ENCODE measurements at regions not wholly inside any gene's neighbourhood (a gene's known extent, or its start where the extent isn't known, plus 50 kb on each side); places are given as distances from the start of the nearest gene placed in this dataset.
A peak's percentile ranks its signal among the peaks of the same experiment; 100 is the strongest.

- peak overlapping the region; percentile 87 for H3K4me2 ChIP-seq (ENCODE audit: control insufficient read depth, insufficient read depth)
- FAIRE-seq (peak; percentile 78), DNase-seq (ENCODE audit: low read depth, low spot score) (peak; percentile 13), ATAC-seq (peak; percentile 99)
- BruUV-seq (replicated peaks): no TSS peak
- no peaks in the 10 kb centered on the region for H3K4me1 ChIP-seq (ENCODE audit: control insufficient read depth, insufficient read depth, low read length)
- SMC1A ChIA-PET (ENCODE audit: uncharacterized antibody, unreplicated experiment): interaction anchor here (0.6 to 1.8 kb wide), 11 partner anchors 8 to 1353 kb away, joined by 3 to 6 read pairs (median 3); no protein-coding TSS in a partner anchor
- no peaks in the 10 kb centered on the region; a peak in 1 of 4 replicates for H3K27me3 ChIP-seq (replicated peaks in 1 of 2; ENCODE audit: control insufficient read depth in 2 of 2, insufficient read depth in 2 of 2, low read length in 1 of 2)
- peak overlapping the region; percentile 69 for H3K4me3 ChIP-seq
- CTCF ChIA-PET: interaction anchor here (0.6 to 3.5 kb wide), 56 partner anchors 8 to 899 kb away, joined by 3 to 21 read pairs (median 4); partner anchors contain the start of genes NOA1 and POLR2B
- peak overlapping the region; percentile 30; the same call in 1 of the 2 replicates for H3K9ac ChIP-seq (ENCODE audit: control insufficient read depth, insufficient read depth, low read length)
- H3K79me2 ChIP-seq (ENCODE audit: control insufficient read depth, insufficient read depth, low read length): no peaks in the 10 kb centered on the region
- H3K27ac ChIP-seq (ENCODE audit: control insufficient read depth, insufficient read depth): no peak overlapping the region
- intact Hi-C loops (cut with micrococcal nuclease; ENCODE audit: unreplicated experiment): loop anchor here (5.0 kb wide), 2 partner anchors 49 to 264 kb away; no protein-coding TSS in a partner anchor
- POLR2A ChIA-PET: no interaction called here
- RAD21 ChIA-PET (ENCODE audit: unreplicated experiment): interaction anchor here (0.6 to 1.3 kb wide), 8 partner anchors 47 to 332 kb away, joined by 3 to 7 read pairs (median 3); no protein-coding TSS in a partner anchor
- no peaks in the 10 kb centered on the region for H4K20me1 ChIP-seq (ENCODE audit: control insufficient read depth, insufficient read depth)
- H3K9me3 ChIP-seq (replicated peaks; ENCODE audit: control insufficient read depth, insufficient read depth, low read length): no peaks in the 10 kb centered on the region
- H2AFZ ChIP-seq (ENCODE audit: control insufficient read depth, low read depth, low read length): peak overlapping the region; percentile 84
- H3K36me3 ChIP-seq (ENCODE audit: control insufficient read depth in 2 of 2, insufficient read depth in 2 of 2, low read length in 1 of 2): no peaks in the 10 kb centered on the region
- WGBS (ENCODE audit: insufficient coverage, insufficient replicate concordance, low lambda C conversion rate, missing lambda C conversion rate): 4% methylated on average over 61 of the region's 61 CpGs
- in situ Hi-C loops (cut with MboI): loop anchor here (10.0 kb wide), 1 partner anchor 261 kb away; no protein-coding TSS in a partner anchor
- TF ChIP-seq LARP7 (IDR thresholded peaks at IDR 0.05): peak; percentile 58; the same call in 1 of the 2 replicates
- no peak for TF ChIP-seq SKIL (IDR thresholded peaks at IDR 0.05; ENCODE audit: low read depth, poor library complexity, severe bottlenecking)
- no peak for TF ChIP-seq KLF5 (IDR thresholded peaks at IDR 0.05; ENCODE audit: partially characterized antibody)
- no peak; the same call in 1 of the 2 replicates for TF ChIP-seq ESRRA (IDR thresholded peaks at IDR 0.05; ENCODE audit: low read length)
- TF ChIP-seq USF2 (IDR thresholded peaks at IDR 0.05; ENCODE audit: borderline replicate concordance, low read depth, low read length): no peak
- no peak for TF ChIP-seq HDGF (IDR thresholded peaks at IDR 0.05)
- TF ChIP-seq CREM (IDR thresholded peaks at IDR 0.05; ENCODE audit: low read depth): 0 out of 2 replicates have a peak, but pooled peaks have one; percentile 19
- no peak for TF ChIP-seq ATF7 (IDR thresholded peaks at IDR 0.05; ENCODE audit: low read depth)
- TF ChIP-seq FOXM1 (IDR thresholded peaks at IDR 0.05; ENCODE audit: low read depth, low read length): no peak
- TF ChIP-seq, protein P1, sequence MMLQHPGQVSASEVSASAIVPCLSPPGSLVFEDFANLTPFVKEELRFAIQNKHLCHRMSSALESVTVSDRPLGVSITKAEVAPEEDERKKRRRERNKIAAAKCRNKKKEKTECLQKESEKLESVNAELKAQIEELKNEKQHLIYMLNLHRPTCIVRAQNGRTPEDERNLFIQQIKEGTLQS (IDR thresholded peaks at IDR 0.05; ENCODE audit: borderline replicate concordance, extremely low read depth, low read depth, low read length): no peak
- TF ChIP-seq SUPT20H (IDR thresholded peaks at IDR 0.05; ENCODE audit: borderline replicate concordance, control insufficient read depth, low read depth, low read length): no peak
- TF ChIP-seq MYB (IDR thresholded peaks at IDR 0.05; ENCODE audit: borderline replicate concordance, low read depth, low read length): no peak
- TF ChIP-seq TARDBP (IDR thresholded peaks at IDR 0.05; ENCODE audit: borderline replicate concordance): no peak
- TF ChIP-seq, protein P2, sequence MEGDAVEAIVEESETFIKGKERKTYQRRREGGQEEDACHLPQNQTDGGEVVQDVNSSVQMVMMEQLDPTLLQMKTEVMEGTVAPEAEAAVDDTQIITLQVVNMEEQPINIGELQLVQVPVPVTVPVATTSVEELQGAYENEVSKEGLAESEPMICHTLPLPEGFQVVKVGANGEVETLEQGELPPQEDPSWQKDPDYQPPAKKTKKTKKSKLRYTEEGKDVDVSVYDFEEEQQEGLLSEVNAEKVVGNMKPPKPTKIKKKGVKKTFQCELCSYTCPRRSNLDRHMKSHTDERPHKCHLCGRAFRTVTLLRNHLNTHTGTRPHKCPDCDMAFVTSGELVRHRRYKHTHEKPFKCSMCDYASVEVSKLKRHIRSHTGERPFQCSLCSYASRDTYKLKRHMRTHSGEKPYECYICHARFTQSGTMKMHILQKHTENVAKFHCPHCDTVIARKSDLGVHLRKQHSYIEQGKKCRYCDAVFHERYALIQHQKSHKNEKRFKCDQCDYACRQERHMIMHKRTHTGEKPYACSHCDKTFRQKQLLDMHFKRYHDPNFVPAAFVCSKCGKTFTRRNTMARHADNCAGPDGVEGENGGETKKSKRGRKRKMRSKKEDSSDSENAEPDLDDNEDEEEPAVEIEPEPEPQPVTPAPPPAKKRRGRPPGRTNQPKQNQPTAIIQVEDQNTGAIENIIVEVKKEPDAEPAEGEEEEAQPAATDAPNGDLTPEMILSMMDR (IDR thresholded peaks at IDR 0.05 in 2 of 3, conservative IDR thresholded peaks at IDR 0.05 in 1 of 3; ENCODE audit: control insufficient read depth in 2 of 3, extremely low read depth in 1 of 3, insufficient read depth in 1 of 3, low read depth in 3 of 3, low read length in 3 of 3): peak; percentile 75 to 97 (median 93)
These were observed 53.6 kb upstream of the IGFBP7 start for GRCh38 chr4:57163530-57164459.

All from GM12878 (cell line).